ENCODE measurements at regions not wholly inside any gene's neighbourhood (a gene's known extent, or its start where the extent isn't known, plus 50 kb on each side); places are given as distances from the start of the nearest gene placed in this dataset.

DNA sequence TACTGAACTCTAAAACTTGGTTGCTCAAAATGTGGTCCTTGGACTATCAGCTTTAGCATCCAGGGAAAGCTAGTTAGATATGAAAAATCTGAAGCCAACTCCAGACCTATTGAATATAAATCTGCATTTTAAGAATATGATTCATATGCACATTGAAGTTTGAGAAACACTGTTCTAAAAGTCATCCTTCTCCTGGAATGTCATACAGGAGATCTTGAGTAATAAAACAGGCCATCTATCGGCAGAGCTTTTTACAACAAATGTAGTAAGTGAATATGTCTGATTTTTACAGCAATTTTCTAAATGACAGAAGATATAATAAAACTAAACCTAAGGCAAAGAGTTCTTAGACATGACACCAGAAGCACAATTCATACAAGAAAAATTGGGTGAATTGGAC is 140.4 kb downstream of the PMP22 start:
- H3K9me3 Mint-ChIP-seq: no peaks in the 10 kb centered on the region

DNA sequence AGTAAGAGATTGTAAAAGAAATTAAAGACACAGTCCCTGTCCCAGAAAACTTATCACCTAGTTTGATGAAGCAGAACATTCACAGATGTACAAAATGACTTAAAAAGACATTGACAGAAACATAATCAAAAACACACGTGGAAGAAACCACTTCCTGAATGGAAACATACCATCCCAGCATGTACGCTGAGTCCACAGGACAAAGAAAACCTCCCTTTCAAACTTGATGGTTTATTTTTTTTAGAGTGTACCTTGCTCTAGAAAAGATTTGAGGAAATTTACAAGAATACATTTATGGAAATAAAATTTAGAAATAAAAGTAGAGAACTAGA is 140.9 kb downstream of the PMP22 start:
- H3K4me1 Mint-ChIP-seq (ENCODE audit: low read depth): no peaks in the 10 kb centered on the region
- no peaks in the 10 kb centered on the region for H3K9me3 Mint-ChIP-seq
- no peak overlapping the region for H3K27ac Mint-ChIP-seq
- H3K36me3 Mint-ChIP-seq (ENCODE audit: low read depth): no peaks in the 10 kb centered on the region
- H3K4me3 Mint-ChIP-seq: no peak overlapping the region
- no peak for DNase-seq
- H3K27me3 Mint-ChIP-seq: peaks cover 24% of the 10 kb centered on the region

More for the DNA sequence above, 140.4 kb downstream of the PMP22 start:
- no peak overlapping the region for H3K4me3 Mint-ChIP-seq
- DNase-seq: no peak
- H3K27ac Mint-ChIP-seq: no peak overlapping the region
- no peaks in the 10 kb centered on the region for H3K36me3 Mint-ChIP-seq (ENCODE audit: low read depth)
- no peaks in the 10 kb centered on the region for H3K4me1 Mint-ChIP-seq (ENCODE audit: low read depth)
- H3K27me3 Mint-ChIP-seq: peaks cover 25% of the 10 kb centered on the region

DNA sequence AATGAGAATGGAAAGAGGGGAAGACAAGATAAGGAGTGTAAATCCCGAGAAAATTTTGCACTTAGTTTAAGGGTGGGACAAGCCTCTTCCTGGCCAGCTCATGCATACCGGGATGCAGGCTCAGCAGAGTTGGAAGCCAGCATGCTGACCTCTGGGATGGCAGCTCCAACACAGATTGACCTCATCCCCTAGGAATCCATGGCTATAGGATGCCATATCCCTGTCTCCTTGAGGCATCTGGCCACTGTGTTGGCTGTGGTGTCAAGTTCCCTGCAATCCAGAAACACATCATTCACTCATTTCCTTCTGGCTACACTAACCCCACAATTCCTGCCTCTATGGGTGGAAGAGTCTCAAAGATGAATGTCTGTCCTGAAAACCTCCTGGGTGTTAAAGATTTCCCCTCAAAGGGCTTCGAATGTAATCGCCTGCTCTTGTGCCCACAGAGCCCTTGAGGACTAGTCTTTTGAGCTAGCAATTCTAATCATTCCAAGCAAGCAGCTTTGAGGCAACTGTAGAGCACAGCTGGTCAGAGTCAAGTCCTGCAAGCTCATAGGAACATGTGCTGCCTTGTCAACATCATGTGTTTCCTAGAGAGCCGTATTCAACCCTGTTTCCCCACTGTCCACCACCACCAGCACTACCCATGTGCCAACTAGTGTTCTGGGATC is 141.4 kb downstream of the PMP22 start:
- Mint-ChIP-seq H3K4me1 (ENCODE audit: low read depth) (no peaks in the 10 kb centered on the region), H3K9me3 (no peaks in the 10 kb centered on the region), H3K27me3 (peaks cover 27% of the 10 kb centered on the region), H3K36me3 (ENCODE audit: low read depth) (no peaks in the 10 kb centered on the region), H3K27ac (no peak overlapping the region), H3K4me3 (no peak overlapping the region)
- DNase-seq: no peak

DNA sequence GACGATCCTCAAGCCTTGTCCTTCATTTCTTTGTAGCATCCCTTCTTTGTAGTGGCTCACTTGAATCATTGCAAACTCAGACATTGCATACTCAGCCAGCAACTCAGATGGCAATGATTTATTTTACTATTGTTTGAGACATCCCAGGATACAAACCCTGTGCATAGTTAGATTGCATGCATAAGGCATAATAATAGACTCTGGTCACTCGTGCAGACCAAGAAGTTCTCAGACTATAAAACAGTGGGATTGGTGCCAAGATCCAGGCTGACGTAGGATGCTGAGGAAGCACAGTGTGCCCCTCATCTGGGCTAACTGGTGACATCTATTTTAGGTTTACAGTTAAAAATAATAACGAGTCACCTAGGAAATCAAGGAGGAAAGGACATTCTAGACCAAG is 142.3 kb downstream of the PMP22 start:
- no peaks in the 10 kb centered on the region for H3K36me3 Mint-ChIP-seq (ENCODE audit: low read depth)
- DNase-seq: no peak
- H3K4me3 Mint-ChIP-seq: no peak overlapping the region
- no peak overlapping the region for H3K27ac Mint-ChIP-seq
- H3K27me3 Mint-ChIP-seq: peaks cover 34% of the 10 kb centered on the region
- no peaks in the 10 kb centered on the region for H3K9me3 Mint-ChIP-seq
- no peaks in the 10 kb centered on the region for H3K4me1 Mint-ChIP-seq (ENCODE audit: low read depth)

DNA sequence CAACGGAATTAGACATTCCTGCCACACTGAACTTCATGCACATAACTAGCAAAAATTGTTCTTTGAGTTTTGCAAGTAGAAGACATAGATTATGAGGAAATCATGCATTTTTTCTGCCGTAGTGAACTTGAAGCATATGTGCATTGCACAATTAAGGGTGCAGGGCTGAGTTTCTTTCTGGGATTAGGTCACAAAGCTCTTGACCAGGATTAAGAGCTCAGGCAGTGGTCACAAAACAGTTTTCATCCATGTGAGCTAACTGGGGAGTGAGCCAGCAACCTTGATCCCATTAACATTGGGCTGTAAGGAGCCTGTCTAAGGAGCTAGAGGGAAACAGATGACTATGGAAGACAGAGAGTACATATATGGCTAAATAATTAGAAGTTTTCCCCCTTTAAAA is 143.7 kb downstream of the PMP22 start:
- Mint-ChIP-seq H3K27ac (no peak overlapping the region), H3K4me1 (ENCODE audit: low read depth) (no peaks in the 10 kb centered on the region), H3K36me3 (ENCODE audit: low read depth) (no peaks in the 10 kb centered on the region), H3K9me3 (peaks cover 3% of the 10 kb centered on the region), H3K27me3 (peaks cover 34% of the 10 kb centered on the region), H3K4me3 (no peak overlapping the region)
- no peak for DNase-seq

DNA sequence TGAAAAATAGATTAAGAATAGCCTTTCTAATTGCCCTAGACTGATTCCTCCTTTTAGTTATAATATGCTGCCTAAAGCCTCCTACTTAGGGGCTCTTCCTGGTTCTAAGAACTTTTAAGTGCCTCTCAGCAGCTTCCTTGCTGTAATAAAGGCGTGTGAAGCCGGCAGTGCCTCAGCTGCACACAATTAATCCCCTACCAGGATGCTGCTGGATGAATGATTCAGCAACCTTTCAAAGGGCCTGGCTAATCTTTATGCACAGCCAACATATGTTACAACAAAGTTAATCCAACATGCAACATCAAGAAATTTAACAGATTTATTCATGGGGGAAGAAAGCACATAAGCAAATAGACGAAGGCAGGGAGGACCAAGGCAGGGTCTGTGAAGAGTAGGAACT is 145.2 kb downstream of the PMP22 start:
- H3K36me3 Mint-ChIP-seq (ENCODE audit: low read depth): no peaks in the 10 kb centered on the region
- H3K27me3 Mint-ChIP-seq: peaks cover 34% of the 10 kb centered on the region
- peaks cover 8% of the 10 kb centered on the region for H3K9me3 Mint-ChIP-seq
- no peaks in the 10 kb centered on the region for H3K4me1 Mint-ChIP-seq (ENCODE audit: low read depth)
- DNase-seq: no peak
- H3K27ac Mint-ChIP-seq: no peak overlapping the region
- H3K4me3 Mint-ChIP-seq: no peak overlapping the region

DNA sequence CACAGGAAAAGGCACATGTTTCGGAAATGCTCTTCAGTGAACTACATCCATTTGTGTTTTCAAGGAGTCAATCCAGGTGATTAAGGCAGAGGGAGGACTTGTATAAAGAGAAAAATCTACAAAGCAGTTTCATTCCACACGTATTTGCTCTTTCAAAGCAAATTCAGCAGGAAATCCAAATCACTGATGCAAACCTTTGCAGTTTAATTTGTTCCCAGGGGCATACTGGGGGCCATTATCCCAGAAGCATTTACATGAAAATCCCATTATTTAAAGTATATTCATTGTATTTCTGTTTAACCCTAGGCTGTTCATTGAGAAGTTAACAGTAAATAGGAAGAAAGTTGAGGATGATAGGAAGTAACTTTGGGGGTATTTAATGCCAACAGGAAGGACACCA is 147.9 kb downstream of the PMP22 start:
- no peaks in the 10 kb centered on the region for H3K4me1 Mint-ChIP-seq (ENCODE audit: low read depth)

DNA sequence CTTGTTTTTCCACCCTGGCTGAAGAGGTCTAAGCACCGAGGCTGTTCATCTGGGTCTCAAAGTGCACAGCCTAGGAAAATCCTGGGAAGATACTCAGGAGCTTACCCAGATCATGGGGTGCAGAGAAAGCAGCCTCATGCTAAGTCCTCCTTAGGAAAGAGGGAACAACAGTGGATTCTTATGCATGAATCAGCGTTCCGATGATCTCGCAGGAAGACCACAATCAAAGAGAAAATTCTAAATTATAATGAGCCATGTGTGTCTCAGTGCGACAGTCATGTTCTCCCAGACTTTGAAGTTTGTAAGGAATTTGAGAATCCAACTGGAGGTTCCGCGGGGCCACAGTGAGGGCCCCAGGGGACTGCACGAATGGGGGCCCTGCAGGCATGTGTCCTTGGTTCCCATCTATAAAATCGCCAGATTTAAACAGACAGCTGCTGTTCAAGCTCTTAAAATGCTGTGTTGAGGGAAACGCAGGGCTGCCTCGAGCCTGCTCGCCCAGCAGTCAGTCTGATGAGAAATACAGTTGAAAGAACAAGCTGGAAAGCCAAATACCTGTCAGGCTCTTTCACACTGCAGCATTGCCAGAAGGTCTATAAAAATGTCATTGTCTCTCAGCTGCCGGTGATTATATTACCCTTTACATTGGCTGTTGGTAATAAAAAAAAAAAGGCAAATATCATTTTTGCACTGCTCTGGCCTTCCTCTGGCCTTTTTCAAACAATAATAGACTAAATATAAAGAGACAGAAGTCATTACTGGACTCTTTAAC is 152.1 kb downstream of the PMP22 start:
- Mint-ChIP-seq H3K36me3 (ENCODE audit: low read depth) (no peaks in the 10 kb centered on the region), H3K4me1 (ENCODE audit: low read depth) (peaks cover 1% of the 10 kb centered on the region), H3K4me3 (no peak overlapping the region), H3K27ac (no peak overlapping the region), H3K9me3 (peaks cover 8% of the 10 kb centered on the region), H3K27me3 (peaks cover under 1% of the 10 kb centered on the region)
- DNase-seq: no peak

More for the DNA sequence above, 147.9 kb downstream of the PMP22 start:
- Mint-ChIP-seq H3K9me3 (peaks cover 8% of the 10 kb centered on the region), H3K4me3 (no peak overlapping the region), H3K27me3 (peaks cover 24% of the 10 kb centered on the region), H3K36me3 (ENCODE audit: low read depth) (no peaks in the 10 kb centered on the region), H3K27ac (no peak overlapping the region)
- DNase-seq: no peak

DNA sequence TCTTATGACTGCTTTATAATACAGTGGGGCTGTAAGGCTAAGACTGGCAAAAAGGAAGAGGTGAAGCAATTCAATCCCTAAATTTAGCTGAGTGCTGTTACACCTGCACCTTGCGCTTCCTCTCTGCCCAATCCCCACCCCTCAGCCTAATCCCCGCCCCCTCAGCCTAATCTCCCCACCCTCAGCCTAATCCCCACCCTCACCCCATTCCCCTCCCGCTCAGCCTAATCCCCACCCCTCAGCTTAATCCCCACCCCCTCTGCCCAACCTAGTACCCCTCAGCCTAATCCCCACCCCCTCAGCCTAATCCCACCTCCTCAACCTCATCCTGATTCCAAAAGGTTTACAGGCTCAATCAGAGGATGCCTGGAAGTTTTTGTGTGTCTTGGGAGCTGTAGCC is 155.5 kb downstream of the PMP22 start:
- Mint-ChIP-seq H3K4me3 (no peak overlapping the region), H3K36me3 (ENCODE audit: low read depth) (no peaks in the 10 kb centered on the region), H3K4me1 (ENCODE audit: low read depth) (peaks cover 1% of the 10 kb centered on the region), H3K27ac (no peak overlapping the region), H3K27me3 (peaks cover 4% of the 10 kb centered on the region), H3K9me3 (no peaks in the 10 kb centered on the region)
- no peak for DNase-seq

DNA sequence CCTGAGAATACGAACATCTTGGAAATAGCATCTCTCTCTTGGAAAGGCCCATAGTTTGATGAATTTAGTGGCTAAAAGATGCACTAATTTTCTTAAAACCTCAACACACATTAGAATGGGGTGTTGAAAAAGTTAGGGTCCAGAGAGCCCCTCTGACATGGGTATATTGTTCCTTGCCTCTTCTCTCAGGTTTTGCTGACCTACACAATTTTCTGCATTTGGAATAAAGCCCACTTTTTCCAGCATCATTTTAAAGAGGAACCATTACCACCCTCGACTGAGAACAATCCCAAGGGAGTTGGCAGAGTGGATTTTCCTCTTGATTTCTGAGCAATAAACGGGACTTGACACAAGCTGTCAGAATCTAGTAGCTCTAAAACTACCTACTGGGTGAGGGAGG is 156.1 kb downstream of the PMP22 start:
- Mint-ChIP-seq H3K4me3 (no peak overlapping the region), H3K9me3 (no peaks in the 10 kb centered on the region), H3K27ac (no peak overlapping the region), H3K36me3 (ENCODE audit: low read depth) (no peaks in the 10 kb centered on the region), H3K27me3 (peaks cover 7% of the 10 kb centered on the region), H3K4me1 (ENCODE audit: low read depth) (peaks cover 1% of the 10 kb centered on the region)
- no peak for DNase-seq

DNA sequence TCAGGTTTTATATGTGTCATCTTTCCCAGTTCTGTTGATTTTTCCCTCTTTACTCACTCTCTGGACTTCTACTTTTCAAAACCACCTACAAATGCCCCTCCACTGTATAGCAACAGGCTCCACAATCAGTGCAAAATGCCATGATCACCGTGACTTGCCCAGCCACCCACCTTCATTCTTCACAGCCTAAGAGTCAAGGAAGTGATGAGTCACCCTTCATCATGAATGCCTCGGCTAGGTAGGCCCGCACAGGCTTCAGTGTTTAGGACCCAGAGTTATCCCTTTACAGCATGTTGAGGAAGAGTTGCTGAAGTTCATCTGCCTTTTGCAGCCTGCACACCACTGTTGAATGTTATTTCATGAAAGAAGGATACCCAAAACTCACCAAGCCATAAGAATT is 158.6 kb downstream of the PMP22 start:
- H3K36me3 Mint-ChIP-seq (ENCODE audit: low read depth): no peaks in the 10 kb centered on the region
- H3K4me1 Mint-ChIP-seq (ENCODE audit: low read depth): peaks cover 1% of the 10 kb centered on the region
- H3K9me3 Mint-ChIP-seq: no peaks in the 10 kb centered on the region
- DNase-seq: no peak
- peaks cover 11% of the 10 kb centered on the region for H3K27me3 Mint-ChIP-seq
- H3K4me3 Mint-ChIP-seq: no peak overlapping the region
- no peak overlapping the region for H3K27ac Mint-ChIP-seq

DNA sequence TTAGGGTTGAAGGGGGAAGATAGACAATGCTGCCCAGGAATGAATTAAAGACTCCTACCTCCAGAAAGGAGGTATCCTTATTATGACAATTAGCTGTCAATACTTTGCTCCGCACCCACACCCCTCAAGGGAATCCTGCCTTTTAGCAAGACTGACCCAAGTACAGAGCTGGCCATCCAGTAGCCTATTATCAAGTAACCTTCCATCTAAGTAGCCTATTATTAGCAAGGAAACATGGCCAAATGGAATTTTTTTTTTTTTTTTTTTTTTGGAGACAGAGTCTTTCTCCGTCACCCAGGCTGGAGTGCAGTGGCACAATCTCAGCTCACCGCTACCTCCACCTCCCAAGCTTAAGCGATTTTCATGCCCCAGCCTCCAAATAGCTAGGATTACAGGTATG is 161.3 kb downstream of the PMP22 start:
- Mint-ChIP-seq H3K27me3 (peaks cover 11% of the 10 kb centered on the region), H3K4me1 (ENCODE audit: low read depth) (no peaks in the 10 kb centered on the region), H3K9me3 (no peaks in the 10 kb centered on the region), H3K36me3 (ENCODE audit: low read depth) (no peaks in the 10 kb centered on the region), H3K4me3 (no peak overlapping the region), H3K27ac (no peak overlapping the region)
- no peak for DNase-seq

DNA sequence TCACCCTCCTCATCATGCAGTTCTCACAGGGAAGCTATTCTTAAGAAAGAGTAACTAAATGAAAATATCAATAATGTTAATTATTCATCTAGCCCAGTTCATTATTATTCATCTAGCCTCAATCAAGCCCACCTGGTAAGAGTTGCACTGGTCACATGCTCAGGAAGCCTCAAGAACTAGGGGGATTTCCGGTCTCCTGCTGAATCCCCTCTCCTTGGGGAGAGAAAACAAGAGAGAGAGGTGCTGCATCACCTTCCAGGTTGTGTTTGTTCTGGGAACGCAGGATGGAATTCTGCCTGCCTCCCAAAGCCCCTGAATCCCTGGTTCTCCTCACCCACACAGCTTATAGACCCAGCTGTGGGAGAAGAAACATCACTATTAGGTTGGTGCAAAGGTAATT is 164.0 kb downstream of the PMP22 start:
- H3K4me1 Mint-ChIP-seq (ENCODE audit: low read depth): no peaks in the 10 kb centered on the region
- H3K4me3 Mint-ChIP-seq: no peak overlapping the region
- H3K27me3 Mint-ChIP-seq: peaks cover 14% of the 10 kb centered on the region
- H3K36me3 Mint-ChIP-seq (ENCODE audit: low read depth): no peaks in the 10 kb centered on the region
- DNase-seq: no peak
- no peaks in the 10 kb centered on the region for H3K9me3 Mint-ChIP-seq
- H3K27ac Mint-ChIP-seq: no peak overlapping the region

DNA sequence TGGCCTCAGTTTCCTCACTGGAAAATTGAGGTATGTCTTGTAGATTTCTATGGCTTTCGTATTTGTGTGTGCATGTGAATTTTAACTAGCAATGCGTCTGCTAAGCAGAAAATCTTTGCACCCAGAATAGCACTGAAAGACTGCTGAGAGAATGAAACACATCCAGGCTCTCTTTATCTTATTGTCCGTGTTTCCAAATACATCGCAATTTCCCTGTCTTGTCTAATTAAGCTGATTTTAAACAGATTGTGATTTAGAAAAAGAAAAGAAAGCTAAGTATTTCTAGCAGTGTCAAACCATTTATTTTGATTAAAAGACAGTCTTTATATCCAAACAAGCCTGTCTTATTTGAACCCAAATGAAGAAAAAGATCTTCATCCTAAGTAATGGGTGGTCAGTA is 168.6 kb downstream of the PMP22 start:
- Mint-ChIP-seq H3K9me3 (no peaks in the 10 kb centered on the region), H3K27me3 (peaks cover 8% of the 10 kb centered on the region), H3K4me1 (ENCODE audit: low read depth) (no peaks in the 10 kb centered on the region), H3K27ac (no peak overlapping the region), H3K36me3 (ENCODE audit: low read depth) (no peaks in the 10 kb centered on the region), H3K4me3 (no peak overlapping the region)
- no peak for DNase-seq

DNA sequence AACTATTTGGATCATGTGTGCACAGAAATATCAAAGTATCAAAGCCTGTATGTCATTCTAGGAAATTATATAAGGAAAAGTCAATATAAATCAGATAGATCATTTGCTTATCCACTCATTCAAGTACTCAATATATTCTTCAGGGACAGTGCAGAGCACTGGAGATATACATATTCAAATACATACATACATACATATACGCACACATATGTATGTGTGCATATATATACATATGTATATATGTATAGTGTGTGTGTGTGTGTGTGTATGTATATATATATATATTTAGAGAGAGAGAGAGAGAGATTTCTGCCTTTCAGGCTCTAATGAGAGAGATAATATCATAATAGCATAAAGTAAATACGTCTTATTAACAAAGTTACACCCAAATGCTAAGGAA is 169.2 kb downstream of the PMP22 start:
- no peak overlapping the region for H3K27ac Mint-ChIP-seq
- H3K36me3 Mint-ChIP-seq (ENCODE audit: low read depth): no peaks in the 10 kb centered on the region
- DNase-seq: no peak
- no peak overlapping the region for H3K4me3 Mint-ChIP-seq
- H3K9me3 Mint-ChIP-seq: no peaks in the 10 kb centered on the region
- peaks cover 8% of the 10 kb centered on the region for H3K27me3 Mint-ChIP-seq
- H3K4me1 Mint-ChIP-seq (ENCODE audit: low read depth): no peaks in the 10 kb centered on the region
